AG04449 (cell line): ENCODE measurements at regions not wholly inside any gene's neighbourhood (a gene's known extent, or its start where the extent isn't known, plus 50 kb on each side); places are given as distances from the start of the nearest gene placed in this dataset.

Experiments used
- CTCF ChIA-PET: fragments of 350-600 bp; formaldehyde crosslinking; extraction: SDS; loops from one replicate; lab custom pipeline; 2021; ENCODE audit warnings: antibody characterized with exemption; lab: Yijun Ruan, JAX
- POLR2A ChIA-PET: fragments of 400-600, 350-600 bp; formaldehyde crosslinking; extraction: SDS; loops from one replicate; lab custom pipeline; 2020; ENCODE audit warnings: antibody characterized with exemption, inconsistent platforms; lab: Yijun Ruan, JAX
- DNase-seq: peaks from one replicate; pipeline ENCODE4 v3.0.0-alpha.2; 2010; ENCODE audit warnings: low read depth, low spot score
- H3K4me3 ChIP-seq: 2 replicates; pipeline ENCODE4 v1.5.1; 2011; ENCODE audit warnings: low read depth, mild to moderate bottlenecking, control low read depth, low read length
- CTCF ChIP-seq: IDR thresholded peaks from one replicate; pipeline ENCODE4 v1.5.1; 2011; ENCODE audit warnings: mild to moderate bottlenecking, moderate library complexity, low read length, control low read depth, inconsistent platforms; ENCODE audit not compliant: insufficient read depth; ENCODE audit errors: missing control alignments

GRCh38 chr7:106575138-106575823, 85.7 kb downstream of the CCDC71L start:
- no peak for DNase-seq
- CTCF ChIA-PET: no interaction called here

GRCh38 chr7:106573738-106574137, 87.2 kb downstream of the CCDC71L start:
- POLR2A ChIA-PET: no interaction called here
- CTCF ChIA-PET: interaction anchor here (0.8 to 2.8 kb wide), 3 partner anchors 9 to 162 kb away, joined by 3 to 7 read pairs (median 4); no protein-coding TSS in a partner anchor
- no peak overlapping the region for H3K4me3 ChIP-seq
- TF ChIP-seq CTCF: no peak
- no peak for DNase-seq

More at GRCh38 chr7:106575138-106575823, 85.7 kb downstream of the CCDC71L start:
- POLR2A ChIA-PET: no interaction called here
- no peak overlapping the region for H3K4me3 ChIP-seq
- TF ChIP-seq CTCF: no peak

GRCh38 chr7:106573125-106573663, 87.8 kb downstream of the CCDC71L start:
- DNase-seq: no peak
- H3K4me3 ChIP-seq: no peak overlapping the region
- POLR2A ChIA-PET: no interaction called here
- TF ChIP-seq CTCF: no peak
- CTCF ChIA-PET: interaction anchor here (1.6 to 2.8 kb wide), 2 partner anchors 31 to 163 kb away, joined by 4 to 7 read pairs; no protein-coding TSS in a partner anchor

GRCh38 chr7:106572394-106573124, 88.4 kb downstream of the CCDC71L start:
- TF ChIP-seq CTCF: no peak
- no peak for DNase-seq
- H3K4me3 ChIP-seq: no peak overlapping the region
- CTCF ChIA-PET: interaction anchor here (1.5 to 2.8 kb wide), 3 partner anchors 17 to 164 kb away, joined by 4 to 7 read pairs (median 4); no protein-coding TSS in a partner anchor
- POLR2A ChIA-PET: no interaction called here

GRCh38 chr7:106571563-106571962, 89.4 kb downstream of the CCDC71L start:
- ChIA-PET CTCF (interaction anchor here (1.5 to 2.8 kb wide), 2 partner anchors 18 to 29 kb away, joined by 4 to 7 read pairs; no protein-coding TSS in a partner anchor), POLR2A (no interaction called here)
- TF ChIP-seq CTCF: no peak

More at GRCh38 chr7:106571563-106571962, 89.4 kb downstream of the CCDC71L start:
- no peak overlapping the region for H3K4me3 ChIP-seq
- DNase-seq: no peak
